Mammary epithelial cell (primary cell): ENCODE measurements at regions not wholly inside any gene's neighbourhood (a gene's known extent, or its start where the extent isn't known, plus 50 kb on each side); places are given as distances from the start of the nearest gene placed in this dataset.

Experiments used
- CTCF ChIP-seq, 2 donors: IDR thresholded peaks in 1 of 2; conservative IDR thresholded peaks in 1 of 2; 2 replicates each; pipeline ENCODE4 v1.5.1; 2011 to 2012; ENCODE audit warnings: inconsistent platforms in 2 of 2, low read length in 2 of 2, mild to moderate bottlenecking in 2 of 2, control low read depth in 1 of 2, low read depth in 1 of 2; ENCODE audit not compliant: insufficient read depth in 1 of 2; ENCODE audit errors: extremely low read depth in 1 of 2
- EZH2 ChIP-seq: IDR thresholded peaks from 2 replicates; pipeline ENCODE4 v1.6.1; 2012; ENCODE audit warnings: low read length, inconsistent platforms, borderline replicate concordance

GRCh38 chr12:115583591-115583990 is 693.9 kb downstream of the MED13L start:
- TF ChIP-seq CTCF (conservative IDR thresholded peaks at IDR 0.05 in 1 of 2, IDR thresholded peaks at IDR 0.05 in 1 of 2; ENCODE audit: extremely low read depth in 1 of 2, insufficient read depth in 1 of 2, low read depth in 1 of 2, low read length in 2 of 2): no peak
- TF ChIP-seq EZH2: no peak
